ENCODE measurements at regions not wholly inside any gene's neighbourhood (a gene's known extent, or its start where the extent isn't known, plus 50 kb on each side); places are given as distances from the start of the nearest gene placed in this dataset.

DNA sequence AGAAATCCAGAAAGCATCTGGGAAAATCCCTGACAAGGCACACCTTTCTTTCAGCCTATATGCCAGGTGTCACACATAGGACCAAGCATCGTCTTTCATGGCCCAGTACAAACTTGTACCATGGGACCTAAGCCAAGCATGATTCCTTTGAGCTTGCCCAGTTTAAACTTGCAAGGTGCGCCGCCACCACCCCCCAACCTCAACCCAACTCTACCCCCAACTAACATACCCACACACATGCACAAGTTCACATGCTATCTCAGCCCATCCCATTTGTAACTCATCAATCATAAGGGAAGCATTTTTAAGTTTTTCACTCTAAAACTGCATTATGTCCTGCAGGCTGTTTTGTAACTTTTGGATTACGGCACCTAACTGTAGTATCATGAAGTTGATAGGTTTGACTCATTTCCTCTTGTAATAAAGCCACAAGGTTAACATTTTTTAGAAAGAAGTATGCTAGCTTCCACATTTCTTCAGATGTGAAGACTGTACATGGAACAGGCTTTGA is 145.9 kb upstream of the FST start:
- FAIRE-seq, result no peak

GRCh38 chr5:53335115-53335514 is 145.3 kb upstream of the FST start:
- no peak for FAIRE-seq

DNA sequence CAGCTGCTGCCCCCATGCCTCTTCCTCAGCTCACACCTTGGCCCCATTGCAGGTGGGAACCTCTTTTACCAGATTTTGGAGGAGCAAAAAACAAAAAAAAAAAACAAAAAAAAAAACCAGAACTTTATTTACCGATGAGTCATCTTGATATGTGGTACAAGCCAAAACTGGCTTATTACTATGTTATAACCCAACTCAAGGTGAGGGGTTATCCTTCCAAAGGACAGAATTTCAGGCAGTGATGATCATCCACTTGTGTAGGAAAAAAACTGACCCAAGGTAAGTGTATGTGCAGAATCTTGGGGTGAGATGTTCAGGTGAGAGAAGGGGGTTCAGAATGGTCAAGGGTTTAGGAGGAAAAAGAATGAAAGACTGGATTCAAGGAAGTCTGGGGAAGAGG is 142.6 kb upstream of the FST start:
- FAIRE-seq, result no peak

- no peak for FAIRE-seq
These were observed 141.5 kb upstream of the FST start for GRCh38 chr5:53338971-53339370.

- FAIRE-seq, result no peak
These were observed 140.4 kb upstream of the FST start for GRCh38 chr5:53339962-53340540.

GRCh38 chr5:53340956-53341750 is 139.3 kb upstream of the FST start:
- no peak for FAIRE-seq

- no peak for FAIRE-seq
These were observed 138.2 kb upstream of the FST start for GRCh38 chr5:53342236-53342635.

DNA sequence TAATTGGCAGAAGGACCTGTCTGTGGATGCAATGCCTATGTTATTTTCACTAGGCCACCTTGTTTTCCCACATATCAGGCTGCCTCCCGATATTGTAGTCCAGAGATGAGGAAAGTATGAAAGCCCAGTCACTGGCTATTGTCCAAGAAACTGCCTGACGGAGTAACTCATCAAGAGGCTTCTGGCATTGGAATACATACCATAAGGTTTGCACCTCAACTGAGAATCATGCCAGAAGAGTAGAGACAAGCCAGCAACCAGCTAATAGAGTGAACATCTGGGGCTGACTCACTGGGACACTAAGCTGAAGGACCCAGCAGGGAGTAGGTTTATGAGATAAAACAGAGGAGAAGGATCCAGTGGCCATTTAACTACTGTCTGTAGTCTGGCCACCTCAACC is 137.2 kb upstream of the FST start:
- FAIRE-seq, result no peak

GRCh38 chr5:53350368-53350767 is 130.1 kb upstream of the FST start:
- FAIRE-seq, result no peak

DNA sequence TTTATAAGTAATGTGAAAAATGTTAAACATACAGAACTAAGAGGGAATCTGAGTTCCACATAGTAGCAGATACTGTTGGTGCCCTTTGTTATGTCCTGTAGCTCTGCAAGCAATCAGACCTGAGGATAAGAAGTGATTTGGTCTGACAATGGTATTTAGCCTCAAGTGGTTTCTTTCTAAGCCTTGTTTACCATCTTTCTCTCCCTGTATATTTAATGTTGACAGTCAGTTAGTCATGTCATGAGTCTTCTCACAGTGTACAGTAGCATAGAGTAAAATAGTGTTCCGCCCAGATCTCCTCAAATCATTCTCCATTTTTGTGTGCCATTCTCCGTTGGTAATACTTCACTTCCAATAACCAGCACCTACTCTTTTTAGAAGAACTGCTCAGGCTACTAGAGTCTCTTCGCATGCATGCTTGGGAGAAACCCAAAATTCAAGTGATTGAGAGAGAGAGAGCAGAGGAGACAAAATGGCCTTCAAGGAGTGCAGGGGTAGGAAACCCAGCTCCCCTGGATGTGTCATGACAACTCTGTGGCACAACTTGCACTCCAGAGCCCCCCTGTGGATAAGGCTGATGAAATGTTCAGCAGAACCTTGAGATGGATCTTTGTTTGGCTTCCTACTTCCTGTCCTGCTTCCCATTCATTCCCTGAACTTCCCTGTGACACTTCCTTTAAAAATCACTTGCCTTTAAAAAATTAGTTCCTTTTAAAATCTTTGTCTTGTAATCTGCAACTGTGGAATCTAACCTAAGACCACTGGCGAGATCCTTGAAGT is 129.2 kb upstream of the FST start:
- FAIRE-seq, result no peak

DNA sequence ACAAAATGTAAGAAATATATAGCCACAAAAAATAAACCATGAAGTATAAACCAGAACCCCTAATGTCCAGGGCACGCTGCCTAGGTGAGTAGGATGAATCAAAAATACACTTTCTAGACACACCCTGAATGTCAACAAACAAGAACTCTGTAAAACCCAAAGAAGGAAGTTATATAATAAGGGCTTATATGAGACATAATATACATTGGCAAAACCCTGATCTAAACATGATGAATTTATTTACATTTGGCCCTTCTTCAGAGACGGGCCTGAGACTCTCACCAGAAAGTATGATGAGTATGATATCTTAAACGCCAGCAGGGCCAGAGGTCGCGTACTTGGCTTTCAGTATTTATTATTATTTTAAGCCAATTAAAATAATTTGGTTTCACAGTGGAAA is 125.1 kb upstream of the FST start:
- no peak for FAIRE-seq

DNA sequence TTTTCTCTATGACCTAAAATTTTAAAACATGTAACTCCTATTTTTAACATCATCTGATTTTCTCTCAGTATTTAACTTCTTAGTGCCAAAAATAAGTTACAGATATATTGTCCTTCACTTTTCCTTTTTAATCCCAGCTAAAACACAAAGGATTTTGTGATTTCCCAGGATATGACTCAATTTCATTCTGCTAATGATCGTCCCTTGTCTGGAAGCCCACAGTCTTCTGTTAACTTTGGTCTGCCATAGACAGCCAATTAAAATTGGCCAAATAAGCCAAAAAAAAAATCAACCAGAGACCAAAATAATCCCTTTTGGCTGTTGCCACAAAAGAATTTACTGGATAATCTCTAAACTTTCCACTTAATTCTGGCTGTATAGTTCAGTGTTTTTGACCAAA is 124.5 kb upstream of the FST start:
- FAIRE-seq, result no peak

DNA sequence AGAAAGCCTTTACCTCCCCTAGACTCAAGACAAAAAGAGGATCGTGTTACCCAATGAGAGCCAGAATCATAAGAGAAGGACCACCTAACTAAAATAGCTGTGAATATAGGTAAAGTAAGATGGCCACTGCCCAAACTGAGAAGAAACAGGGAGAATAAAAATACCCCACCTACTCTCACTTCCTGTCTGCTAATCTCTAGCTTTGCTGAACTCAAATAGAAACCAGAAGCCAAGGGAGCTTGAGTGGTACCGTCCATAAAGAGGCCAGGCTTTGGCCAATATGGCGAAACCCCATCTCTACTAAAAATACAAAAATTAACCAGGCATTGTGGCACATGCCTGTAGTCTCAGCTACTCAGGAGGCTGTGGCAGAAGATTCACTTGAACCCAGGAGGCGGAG is 123.0 kb upstream of the FST start:
- no peak for FAIRE-seq

DNA sequence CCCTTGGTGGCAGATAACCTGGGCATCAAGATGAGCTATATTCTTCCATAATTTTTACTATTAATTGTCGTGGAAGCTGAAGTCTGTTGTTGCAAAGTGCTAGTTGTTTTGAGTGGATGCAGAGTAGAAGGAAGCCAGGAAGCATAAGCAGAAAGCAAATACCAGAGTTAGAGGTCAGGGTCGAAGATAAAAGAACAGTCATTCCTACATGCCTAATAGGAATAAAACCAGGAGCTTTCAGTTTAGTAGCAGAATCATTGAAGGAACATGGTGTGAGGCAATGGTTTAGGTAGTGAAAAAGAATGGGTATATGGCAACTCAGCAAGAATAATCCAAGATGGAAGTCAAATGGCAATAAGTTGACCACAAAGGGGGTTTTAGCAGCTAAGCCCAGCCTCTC is 121.6 kb upstream of the FST start:
- no peak for FAIRE-seq

- FAIRE-seq, result no peak
These were observed 120.4 kb upstream of the FST start for GRCh38 chr5:53359916-53360517.

GRCh38 chr5:53360811-53361210 is 119.6 kb upstream of the FST start:
- no peak for FAIRE-seq

- FAIRE-seq, result no peak
These were observed 118.7 kb upstream of the FST start for GRCh38 chr5:53361708-53362107.

DNA sequence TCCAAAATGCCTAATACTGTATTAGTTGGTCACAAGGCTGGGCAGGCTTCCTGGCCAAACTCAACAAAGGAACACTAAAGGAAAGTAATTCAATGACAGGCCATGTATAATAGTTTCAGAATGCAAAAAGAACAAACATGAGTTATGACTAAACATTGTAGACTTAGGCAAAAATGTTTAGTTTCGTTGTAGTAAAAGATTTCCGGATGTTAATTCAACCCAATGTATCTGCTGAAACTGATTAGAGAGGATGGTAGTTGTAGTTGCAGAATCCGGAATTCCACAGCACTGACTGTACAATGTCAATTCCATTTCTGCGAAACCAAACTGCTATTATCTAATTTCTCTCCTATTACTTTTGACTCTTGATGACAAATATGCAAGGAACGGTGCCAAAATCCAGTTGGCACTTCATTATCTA is 117.9 kb upstream of the FST start:
- no peak for FAIRE-seq

GRCh38 chr5:53364061-53364460 is 116.4 kb upstream of the FST start:
- no peak for FAIRE-seq

DNA sequence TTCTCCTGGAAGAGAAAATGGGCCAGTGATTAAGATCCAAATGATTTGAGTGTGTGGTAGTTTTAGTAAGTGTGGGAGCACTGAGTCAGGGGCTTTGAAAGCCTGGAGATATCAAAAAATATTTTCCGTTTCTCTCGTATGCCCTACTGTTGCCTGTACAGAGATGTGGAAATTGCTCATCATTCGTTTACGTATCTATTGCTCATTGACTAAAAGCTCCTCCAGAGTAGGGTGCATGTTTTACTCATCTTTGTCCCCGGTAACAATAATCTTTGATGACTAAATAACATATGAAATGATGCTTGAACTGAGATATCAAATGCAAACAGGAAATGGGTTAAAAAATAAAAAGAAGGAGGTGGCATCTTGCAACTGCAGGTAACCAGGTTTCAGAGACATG is 114.2 kb upstream of the FST start:
- FAIRE-seq, result no peak

DNA sequence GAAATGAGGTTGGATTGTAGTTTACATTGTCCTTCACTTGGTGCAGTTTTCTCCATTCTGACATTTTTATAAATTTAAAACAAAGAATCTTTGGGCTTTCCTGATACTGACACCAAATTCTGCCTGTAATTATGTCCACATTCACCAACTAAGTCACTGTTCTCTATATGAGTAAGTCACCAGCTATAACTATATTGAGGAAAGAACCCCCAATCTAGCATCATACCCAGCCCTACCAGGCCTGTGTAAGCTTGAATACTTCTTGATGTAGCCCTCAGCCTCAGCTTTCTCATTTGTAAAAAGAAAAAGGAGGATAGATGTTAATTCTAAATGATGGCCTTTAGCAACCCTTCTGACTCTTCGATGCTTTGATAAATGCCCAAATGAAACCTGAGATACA is 112.7 kb upstream of the FST start:
- no peak for FAIRE-seq

- no peak for FAIRE-seq
These were observed 111.9 kb upstream of the FST start for GRCh38 chr5:53368516-53368915.

DNA sequence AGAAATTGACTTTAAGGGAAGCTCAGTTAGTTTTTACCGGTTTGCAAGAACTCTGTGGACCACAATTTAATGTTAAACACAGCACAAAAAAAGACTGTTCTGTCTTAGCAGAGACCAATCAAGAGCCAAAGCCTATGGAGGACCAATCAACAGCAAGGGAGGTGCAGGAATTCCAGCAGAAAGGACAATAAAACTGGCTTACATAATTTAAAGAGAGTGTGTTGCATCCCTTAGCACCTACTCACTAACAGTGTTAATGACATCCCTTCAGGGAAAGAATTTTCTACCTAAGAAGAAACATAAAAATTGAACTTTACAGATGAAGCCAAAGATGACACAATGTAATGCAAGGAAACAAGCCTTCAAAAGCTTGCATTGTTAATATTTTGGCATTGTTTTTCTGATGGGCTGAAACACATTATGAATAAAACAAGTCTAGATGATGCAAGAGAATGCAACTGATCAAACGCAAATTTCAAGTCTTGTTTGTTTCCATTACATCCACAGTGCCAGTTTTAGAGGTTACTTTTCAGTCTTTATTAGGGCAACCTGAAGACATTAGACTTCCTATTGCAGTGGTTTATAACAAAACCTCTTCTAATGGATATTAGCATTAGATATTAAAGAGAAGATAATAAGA is 111.3 kb upstream of the FST start:
- no peak for FAIRE-seq
